ENCODE measurements at regions not wholly inside any gene's neighbourhood (a gene's known extent, or its start where the extent isn't known, plus 50 kb on each side); places are given as distances from the start of the nearest gene placed in this dataset.

GRCh38 chr10:107546986-107547385 lies 382.5 kb upstream of the SORCS1 start:
- H3K27ac ChIP-seq (ENCODE audit: insufficient read depth, low read length) = no peak overlapping the region
- no peak overlapping the region for H3K18ac ChIP-seq (ENCODE audit: low read depth, low read length)
- H3K4me2 ChIP-seq (ENCODE audit: low read depth, low read length) = no peak overlapping the region
- no peak overlapping the region for H2BK20ac ChIP-seq (ENCODE audit: low read depth, low read length)
- no peak overlapping the region for H3K56ac ChIP-seq (ENCODE audit: extremely low read depth, insufficient read depth, low read length)
- H3K36me3 ChIP-seq (ENCODE audit: control insufficient read depth, insufficient read depth, low read length) = no peaks in the 10 kb centered on the region
- CTCF ChIA-PET = no interaction called here
- no peak overlapping the region for H2BK120ac ChIP-seq (ENCODE audit: low read depth, low read length)
- no peak overlapping the region for H2BK15ac ChIP-seq (ENCODE audit: low read depth, low read length)
- H3K14ac ChIP-seq (replicated peaks; ENCODE audit: low read depth, low read length) = no peak overlapping the region
- no peak overlapping the region for H3K4me3 ChIP-seq (ENCODE audit: insufficient read depth, low read depth, low read length)
- no peaks in the 10 kb centered on the region for H3K27me3 ChIP-seq (ENCODE audit: control insufficient read depth, insufficient read depth, low read length)
- no peaks in the 10 kb centered on the region for H3K9me1 ChIP-seq (ENCODE audit: insufficient read depth, low read length)
- no peak for TF ChIP-seq RCOR1 (IDR thresholded peaks at IDR 0.05; ENCODE audit: insufficient replicate concordance, low read length)
- no peak for TF ChIP-seq RAD21 (IDR thresholded peaks at IDR 0.05; ENCODE audit: low read length)
- TF ChIP-seq USF2 (IDR thresholded peaks at IDR 0.05; ENCODE audit: low read depth, low read length) = no peak
- TF ChIP-seq RFX5 (IDR thresholded peaks at IDR 0.05; ENCODE audit: low read depth, low read length) = no peak
- TF ChIP-seq SMC3 (IDR thresholded peaks at IDR 0.05; ENCODE audit: low read depth, low read length) = no peak
- no peak for TF ChIP-seq CTCF (conservative IDR thresholded peaks at IDR 0.05; ENCODE audit: low read depth, low read length)
- TF ChIP-seq NFE2L2 (IDR thresholded peaks at IDR 0.05; ENCODE audit: low read depth, low read length) = no peak
- TF ChIP-seq POLR2A (IDR thresholded peaks at IDR 0.05; ENCODE audit: low read depth, low read length) = no peak
- H2AK5ac ChIP-seq (ENCODE audit: low read depth, low read length) = no peak overlapping the region
- H3K4me1 ChIP-seq (ENCODE audit: control insufficient read depth, insufficient read depth, low read length) = no peaks in the 10 kb centered on the region
- dilution Hi-C loops (cut with HindIII; ENCODE audit: low sequenced_read_pairs, unreplicated experiment) = no loop called here
- no peak for DNase-seq
- H2AK9ac ChIP-seq (replicated peaks; ENCODE audit: low read depth, low read length, poor library complexity) = no peak overlapping the region
- 20% methylated on average over 1 of the region's 5 CpGs; no CpG with 5 or more reads in 1 of the 2 experiments for WGBS, 2 experiments (ENCODE audit: extremely low coverage in 2 of 2, insufficient read length in 1 of 2)
- ATAC-seq (ENCODE audit: low read depth) = no peak
- no peak overlapping the region for H4K8ac ChIP-seq (ENCODE audit: low read depth in 2 of 2, low read length in 2 of 2)
- no peak overlapping the region for H2AFZ ChIP-seq (replicated peaks; ENCODE audit: low read length, poor library complexity)
- no peaks in the 10 kb centered on the region for H4K20me1 ChIP-seq (ENCODE audit: insufficient read depth, low read length)
- in situ Hi-C loops (cut with MboI; ENCODE audit: low sequenced_read_pairs) = no loop called here
- intact Hi-C loops (cut with micrococcal nuclease) = no loop called here
- no peak overlapping the region for H3K23ac ChIP-seq (ENCODE audit: low read depth, low read length)
- no peaks in the 10 kb centered on the region for H3K79me1 ChIP-seq (ENCODE audit: low read depth in 1 of 2, low read length in 2 of 2)
- no peak overlapping the region for H2BK5ac ChIP-seq (ENCODE audit: low read depth, low read length, poor library complexity, severe bottlenecking)
- H3K9me3 ChIP-seq (ENCODE audit: control insufficient read depth, insufficient read depth, low read length) = peaks cover 15% of the 10 kb centered on the region
- POLR2A ChIA-PET (ENCODE audit: unreplicated experiment) = no interaction called here
- BruUV-seq (replicated peaks) = no TSS peak
- H4K5ac ChIP-seq (ENCODE audit: low read depth, low read length) = no peak overlapping the region
- no peak overlapping the region for H3K9ac ChIP-seq (ENCODE audit: low read depth, low read length)
- no peak overlapping the region for H4K91ac ChIP-seq (ENCODE audit: insufficient read depth, low read depth, low read length)
- no peak overlapping the region for H3K4ac ChIP-seq (ENCODE audit: low read depth, low read length)

All from IMR-90 (cell line).